HG02870 (cell line): ENCODE measurements at regions not wholly inside any gene's neighbourhood (a gene's known extent, or its start where the extent isn't known, plus 50 kb on each side); places are given as distances from the start of the nearest gene placed in this dataset.
"Not testable (repeated sequence)": the region's sequence is repeated elsewhere in the genome, so short reads cannot be mapped to it uniquely, and the experiment has no call there.

Experiments
- ATAC-seq: cut with Tn5 transposase; IDR thresholded peaks from one replicate; pipeline ENCODE4 v1.9.1; 2021; ENCODE audit warnings: mild to moderate bottlenecking, moderate library complexity; ENCODE audit not compliant: unreplicated experiment

DNA sequence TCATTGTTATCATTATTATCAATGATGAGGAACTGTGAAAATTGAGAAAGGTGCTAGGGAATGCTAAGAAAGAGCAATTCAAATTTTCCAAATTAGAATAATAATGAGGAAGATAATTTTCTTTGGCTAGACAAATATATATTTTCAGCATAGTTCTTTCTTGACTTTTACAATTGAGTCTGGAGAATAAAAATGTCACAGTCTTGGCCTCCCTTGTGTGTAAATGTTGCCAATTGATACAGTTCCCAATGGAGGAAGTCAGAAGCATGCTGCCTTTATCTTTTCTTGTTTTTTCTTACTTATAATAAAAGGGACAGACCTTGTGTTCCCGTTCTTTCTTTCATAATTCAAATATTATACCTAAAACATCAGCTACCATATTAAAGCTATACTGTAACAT is 774.4 kb downstream of the SI start:
- no peak for ATAC-seq

DNA sequence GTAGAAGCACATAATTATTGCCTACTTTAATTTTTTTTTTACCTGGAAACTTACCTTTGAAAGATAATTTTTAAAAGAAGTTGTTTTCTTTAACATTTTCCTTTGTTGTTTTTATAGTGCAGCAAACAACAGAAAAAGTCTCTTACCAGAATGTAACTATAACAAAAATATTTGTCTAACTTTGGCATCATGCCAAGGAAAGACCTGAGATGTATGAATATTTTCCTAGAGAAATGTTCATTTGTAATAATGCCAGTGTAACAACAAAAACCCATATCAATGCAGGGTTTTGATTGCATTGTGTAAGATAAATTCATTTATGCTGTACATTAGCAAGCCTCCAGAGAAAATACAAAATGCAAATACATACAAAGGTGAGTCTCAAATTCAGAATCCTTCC is 775.7 kb downstream of the SI start:
- ATAC-seq = no peak

DNA sequence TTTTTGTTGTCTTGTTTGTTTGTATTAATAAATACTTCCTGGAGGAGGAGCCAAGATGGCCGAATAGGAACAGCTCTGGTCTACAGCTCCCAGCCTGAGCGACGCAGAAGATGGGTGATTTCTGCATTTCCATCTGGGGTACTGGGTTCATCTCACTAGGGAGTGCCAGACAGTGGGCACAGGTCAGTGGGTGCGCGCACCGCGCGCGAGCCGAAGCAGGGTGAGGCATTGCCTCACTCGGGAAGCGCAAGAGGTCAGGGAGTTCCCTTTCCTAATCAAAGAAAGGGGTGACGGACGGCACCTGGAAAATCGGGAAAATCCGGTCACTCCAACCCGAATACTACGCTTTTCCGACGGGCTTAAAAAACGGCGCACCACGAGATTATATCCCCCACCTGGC is 786.8 kb downstream of the SI start:
- ATAC-seq = not testable (repeated sequence)

DNA sequence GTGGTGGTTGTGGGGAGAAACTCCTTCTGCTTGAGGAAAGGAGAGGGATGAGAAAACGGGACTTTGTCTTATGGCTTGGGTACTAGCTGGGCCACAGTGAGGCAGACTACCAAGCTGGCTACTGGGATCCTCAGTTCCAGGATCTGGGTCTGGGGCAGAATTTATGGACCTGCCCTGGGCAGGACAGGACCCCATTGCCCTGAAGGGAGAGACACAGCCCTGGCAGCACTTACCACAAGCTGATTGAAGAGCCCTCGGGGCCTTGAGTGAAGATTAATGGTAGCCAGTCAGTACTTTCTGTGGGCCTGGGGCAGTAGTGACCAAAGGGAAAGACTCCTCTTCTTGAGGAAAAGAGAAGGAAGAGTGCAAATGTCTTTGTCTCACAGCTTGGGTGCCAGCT is 799.7 kb downstream of the SI start:
- no peak for ATAC-seq

DNA sequence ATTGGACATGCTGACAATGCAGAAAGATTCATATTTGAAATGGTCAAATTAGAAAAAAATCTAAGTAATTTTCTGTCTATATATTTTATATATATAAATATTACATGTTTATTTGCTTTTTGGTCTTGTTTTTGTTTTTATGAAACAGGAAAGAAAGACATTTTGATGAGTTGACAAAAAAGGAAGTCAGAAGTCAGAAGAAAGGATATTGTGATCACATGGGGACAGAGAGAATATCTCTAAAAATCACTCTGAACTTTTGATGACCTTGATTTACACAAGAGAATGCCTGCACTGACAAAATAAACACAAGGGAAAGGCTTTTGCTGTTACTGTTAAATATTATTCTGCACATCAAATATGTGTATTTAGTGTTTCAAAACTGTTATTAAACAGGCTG is 811.2 kb downstream of the SI start:
- no peak for ATAC-seq

DNA sequence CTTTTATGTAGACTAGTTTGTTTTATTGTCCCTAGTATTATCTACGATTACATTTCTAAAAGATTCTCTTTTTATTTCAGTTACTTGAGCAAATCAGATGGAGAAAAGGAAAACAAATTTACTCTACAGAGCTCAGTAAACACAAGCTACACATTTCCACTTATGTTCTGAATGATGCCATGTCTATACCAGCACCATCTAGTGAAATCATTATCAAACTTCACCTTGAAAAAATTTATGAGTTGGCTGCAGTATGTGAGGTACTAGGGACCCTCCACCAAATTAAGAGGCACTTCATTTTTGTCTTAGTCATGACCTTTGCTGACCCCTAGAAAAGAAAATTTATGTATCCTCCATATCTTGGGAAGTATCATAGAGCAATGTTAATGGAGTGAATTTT is 827.4 kb downstream of the SI start:
- no peak for ATAC-seq

DNA sequence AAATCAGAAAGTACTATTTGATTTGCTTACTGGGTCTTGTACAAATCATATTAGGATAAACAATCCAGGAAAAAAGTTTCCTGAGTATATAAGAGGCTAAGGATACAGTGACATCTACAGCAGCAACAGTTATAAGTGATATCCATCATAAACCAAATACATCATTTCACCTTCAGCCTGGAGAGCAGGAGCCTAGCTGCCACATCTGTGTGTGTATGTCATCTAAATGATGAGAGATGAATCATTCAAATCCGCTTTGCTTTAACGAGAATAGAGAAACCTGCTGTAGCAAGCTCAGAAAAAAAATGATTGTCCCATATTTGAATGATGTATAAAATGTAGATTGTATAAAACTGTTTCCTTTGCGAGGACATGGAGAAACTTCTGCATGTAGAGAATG is 841.4 kb downstream of the SI start:
- no peak for ATAC-seq

DNA sequence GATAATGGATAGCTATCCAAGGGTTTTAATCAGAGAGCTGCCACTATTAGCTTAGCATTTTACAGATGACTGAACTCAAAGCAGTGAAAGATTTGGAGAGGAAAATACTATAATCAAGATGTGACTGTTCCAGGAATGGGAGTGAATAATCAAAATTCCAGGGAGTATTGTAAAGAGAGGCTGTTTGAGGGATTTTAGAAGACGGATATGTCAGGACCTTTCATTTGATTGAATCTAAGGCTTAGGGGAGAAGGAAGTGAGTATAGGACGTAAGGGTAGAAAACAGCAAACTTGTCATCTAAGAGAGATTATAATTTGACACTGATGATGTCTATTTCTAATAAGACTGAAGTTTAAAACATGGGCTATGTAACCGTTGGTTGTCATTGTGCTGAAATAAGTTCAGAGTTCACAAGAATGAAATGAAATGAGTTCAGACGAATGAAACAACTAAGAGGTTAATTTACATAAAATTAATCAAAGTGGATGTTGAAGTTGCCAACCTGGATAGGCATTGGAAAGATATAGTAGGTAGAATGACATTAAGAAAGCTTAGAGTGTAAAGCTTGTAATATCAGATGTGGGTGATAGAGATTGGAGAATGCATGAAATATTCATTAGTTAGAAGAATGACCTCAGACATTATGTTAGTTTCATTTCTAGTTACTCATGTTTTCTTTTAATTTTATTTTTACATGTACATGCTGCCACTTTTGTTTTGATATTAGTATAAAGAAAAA is 842.8 kb downstream of the SI start:
- no peak for ATAC-seq

DNA sequence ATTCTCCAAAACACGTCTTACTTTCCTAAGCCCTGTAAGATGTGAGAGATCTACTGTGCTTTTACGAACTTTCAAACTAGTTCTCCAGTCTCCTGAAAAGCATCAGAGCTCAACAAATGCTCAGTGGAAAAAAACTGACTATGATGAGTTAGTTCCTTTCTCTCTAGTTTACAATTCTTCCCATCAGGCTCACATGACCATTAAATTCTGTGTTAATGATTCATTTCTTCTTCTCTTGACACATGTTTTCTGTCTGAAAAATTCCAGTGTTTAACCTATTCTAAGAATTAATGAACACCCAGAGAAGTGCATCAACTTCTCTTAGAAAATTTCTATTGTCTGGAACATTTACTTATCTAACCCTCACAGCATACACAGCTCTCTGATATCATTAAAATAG is 844.3 kb downstream of the SI start:
- ATAC-seq = no peak

DNA sequence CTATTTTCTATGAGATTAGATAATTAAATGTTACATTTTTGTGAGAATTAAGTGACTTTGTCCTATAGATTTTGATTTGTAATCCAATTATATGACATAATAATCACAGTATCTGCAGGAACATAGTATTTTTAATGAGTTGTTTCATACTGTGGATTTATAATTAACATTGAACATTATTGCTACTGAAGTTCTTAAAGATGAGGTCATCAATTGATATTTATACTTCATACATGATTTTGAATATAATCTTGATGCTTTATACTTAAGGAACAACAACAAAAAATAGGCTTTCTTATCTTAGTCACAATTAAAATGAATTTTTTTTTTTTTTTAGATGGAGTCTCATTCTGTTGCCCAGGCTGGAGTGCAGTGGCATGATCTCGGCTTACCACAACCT is 846.6 kb downstream of the SI start:
- ATAC-seq = no peak

DNA sequence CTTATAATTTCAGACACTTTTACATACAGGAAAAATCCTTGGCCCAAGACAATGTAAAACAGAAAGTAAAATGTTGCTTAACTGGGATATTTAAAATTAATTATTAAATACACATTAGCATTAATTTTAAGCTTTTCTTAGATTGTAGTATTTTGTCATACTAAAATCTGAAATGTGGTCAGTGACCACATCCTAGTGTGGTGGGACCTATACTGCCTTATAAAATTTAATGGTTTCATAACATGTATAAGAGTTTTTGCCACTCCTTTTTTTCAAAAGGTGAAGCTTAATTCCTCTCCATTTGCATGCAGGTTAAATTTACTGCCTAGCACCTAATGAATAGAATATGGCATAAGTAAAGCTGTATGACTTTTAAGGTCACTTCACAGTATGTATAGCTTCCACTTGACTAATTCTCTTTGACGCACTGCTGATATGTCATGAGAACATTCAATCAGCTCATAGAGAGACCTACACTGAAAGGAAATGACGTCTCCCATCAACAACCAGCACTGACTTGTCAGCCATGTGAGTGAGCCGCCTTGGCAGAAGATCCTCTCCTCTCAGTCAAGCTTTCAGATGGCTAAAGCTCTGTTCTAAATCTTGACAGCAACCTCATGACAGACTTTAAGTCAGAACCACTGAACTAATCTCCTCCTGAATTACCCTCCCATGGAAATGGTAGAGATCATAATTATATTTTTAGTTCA is 847.8 kb downstream of the SI start:
- no peak for ATAC-seq

DNA sequence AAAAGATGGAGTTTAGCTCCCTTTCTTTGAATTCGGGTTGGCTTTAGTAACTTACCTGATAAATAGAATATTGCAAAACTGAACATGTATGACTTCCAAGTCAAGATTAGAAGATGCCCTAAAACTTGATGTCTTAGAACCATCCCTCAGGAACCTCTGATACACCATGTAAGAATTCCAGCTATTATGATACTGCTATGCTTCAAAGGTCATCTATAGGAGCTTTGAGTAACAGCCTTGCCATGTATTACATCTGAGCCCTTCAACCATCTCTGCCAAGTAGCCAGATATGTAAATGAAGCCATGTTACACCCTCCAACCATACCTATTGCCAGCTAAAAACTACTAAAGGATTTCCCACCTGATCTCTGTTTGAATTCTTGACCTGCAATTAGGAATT is 854.2 kb downstream of the SI start:
- no peak for ATAC-seq

DNA sequence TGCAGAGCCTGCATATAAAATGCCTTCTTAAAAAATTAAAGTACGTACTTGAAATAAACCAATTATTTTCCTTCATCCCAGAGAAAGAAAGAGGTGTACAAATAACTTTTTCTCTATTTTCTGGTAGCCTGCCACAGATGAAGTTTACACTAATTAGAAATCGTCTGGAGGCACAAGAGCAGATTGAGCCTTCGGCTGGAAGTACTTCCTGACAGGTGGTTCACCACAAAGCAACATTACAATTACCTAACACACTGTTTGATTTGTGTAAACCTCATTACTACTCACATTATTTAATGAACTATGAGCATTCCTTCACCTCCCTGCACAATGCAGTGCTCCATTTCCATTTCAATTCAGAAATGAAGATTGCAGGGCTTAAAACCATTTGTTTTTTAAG is 856.1 kb downstream of the SI start:
- ATAC-seq = no peak

DNA sequence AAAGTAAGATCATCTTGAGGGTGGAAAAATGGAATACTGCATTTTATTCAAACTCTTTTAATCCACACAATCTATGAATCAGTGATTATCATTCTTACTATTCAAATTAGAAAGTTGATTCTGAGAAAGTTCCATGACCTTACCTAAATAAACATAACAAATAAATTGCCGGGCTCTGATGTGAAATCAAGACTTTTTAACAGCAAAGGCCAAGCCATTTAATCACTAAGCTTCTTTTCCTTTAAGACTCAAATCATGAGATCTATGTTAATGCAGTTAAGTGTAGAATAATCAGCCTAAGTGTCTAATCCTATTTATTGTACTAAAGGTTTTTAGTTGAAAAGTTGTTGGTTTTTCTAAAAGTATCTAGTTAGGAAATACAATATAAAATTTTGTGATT is 857.0 kb downstream of the SI start:
- ATAC-seq = no peak

DNA sequence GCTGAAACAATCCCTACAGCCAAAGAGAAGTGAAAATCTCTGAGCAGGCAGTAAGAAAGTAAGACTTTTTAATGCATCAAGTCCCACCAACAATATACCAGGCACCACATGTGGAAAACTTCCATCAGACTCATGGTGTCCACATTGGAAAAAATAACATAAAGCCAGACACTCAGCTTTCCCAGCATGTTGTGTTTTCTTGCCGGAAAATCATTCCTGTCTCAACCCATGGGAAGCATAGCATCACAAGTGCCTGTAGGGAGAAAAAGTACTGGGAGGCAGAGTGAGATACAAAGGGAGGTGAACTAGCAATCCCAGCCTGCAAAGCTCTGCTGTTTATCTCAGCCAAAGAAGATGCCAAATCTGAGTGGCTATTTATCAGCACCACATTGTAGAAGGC is 868.9 kb downstream of the SI start:
- no peak for ATAC-seq

DNA sequence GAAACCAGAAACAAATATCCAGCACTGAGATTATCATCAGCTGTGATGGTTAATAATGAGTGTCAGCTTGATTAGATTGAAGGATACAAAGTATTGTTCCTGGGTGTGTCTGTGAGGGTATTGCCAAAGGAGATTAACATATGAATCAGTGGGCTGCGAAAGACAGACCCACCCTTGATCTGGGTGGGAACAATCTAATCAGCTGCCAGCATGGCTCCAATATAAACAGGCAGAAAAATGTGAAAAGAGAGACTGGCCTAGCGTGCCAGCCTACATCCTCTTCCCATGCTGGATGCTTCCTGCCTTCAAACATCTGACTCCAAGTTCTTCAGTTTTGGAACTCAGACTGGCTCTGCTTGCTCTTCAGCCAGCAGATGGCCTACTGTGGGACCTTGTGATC is 869.5 kb downstream of the SI start:
- ATAC-seq = no peak

DNA sequence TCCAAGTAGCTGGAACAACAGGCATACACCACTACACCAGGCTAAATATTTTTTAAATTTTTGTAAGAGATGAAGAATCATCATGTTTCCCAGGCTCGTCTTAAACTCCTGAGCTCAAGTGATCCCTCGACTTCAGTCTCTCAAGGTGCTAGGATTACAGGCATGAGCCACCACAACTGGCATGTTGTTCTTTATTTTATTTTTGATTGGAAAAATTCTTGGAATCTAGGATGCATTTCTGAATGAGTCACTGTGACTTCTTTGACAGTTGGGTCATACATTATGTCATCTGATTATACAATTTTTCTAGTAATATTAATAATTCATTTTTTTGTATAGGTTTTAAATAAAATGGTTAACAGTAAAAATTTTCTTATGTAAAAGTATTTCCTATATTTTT is 870.2 kb downstream of the SI start:
- no peak for ATAC-seq

DNA sequence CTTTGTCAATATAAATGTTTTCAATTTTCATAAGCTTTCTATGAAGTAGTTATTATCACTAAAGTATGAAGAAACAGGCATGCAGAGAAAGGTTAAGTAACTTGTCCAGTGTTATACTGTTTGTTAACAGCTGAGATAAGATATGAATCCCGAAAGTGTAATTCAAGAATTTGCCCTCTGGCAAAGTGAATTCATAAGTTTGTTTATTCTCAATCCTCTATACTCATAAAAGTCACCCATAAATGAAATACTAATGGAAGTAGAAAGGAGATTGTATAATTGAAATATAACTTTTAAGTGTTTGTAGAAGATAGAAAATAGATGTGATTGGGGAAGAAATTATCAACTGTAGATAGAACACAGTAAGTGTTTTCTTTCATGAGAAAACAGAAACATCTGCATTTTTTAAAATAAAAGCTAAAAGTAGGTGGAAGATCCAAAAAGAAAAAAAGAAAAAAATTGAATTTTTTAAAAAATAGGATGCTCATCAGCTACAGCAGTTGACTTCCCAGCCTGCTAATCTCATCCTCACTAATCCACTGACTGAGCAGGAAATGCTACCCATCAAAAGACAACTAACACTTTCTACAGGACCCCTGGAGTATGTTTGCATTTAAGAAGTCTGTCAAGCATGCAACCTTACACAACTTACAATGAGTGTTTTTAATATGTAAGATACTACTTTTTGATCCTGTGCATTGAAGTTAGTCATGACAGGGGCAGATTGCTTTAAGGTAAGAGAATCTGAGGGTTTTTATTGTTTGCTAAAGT is 878.1 kb downstream of the SI start:
- no peak for ATAC-seq

DNA sequence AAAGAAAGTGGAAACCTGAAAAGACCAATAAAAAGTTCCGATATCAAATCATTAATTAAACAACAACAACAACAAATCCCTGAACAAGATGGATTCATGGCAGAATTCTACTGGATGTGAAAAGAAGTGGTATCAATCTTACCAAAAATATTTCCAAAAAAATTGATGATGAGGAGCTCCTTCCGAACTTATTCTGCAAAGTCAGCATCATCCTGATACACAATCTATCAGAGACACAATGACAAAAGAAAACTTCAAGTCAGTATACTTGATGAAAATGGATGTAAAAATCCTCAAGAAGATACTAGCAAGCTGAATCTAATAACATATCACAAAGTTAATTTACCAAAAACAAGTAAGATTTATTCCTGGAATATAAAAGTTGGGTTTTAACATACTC is 881.8 kb downstream of the SI start:
- no peak for ATAC-seq

DNA sequence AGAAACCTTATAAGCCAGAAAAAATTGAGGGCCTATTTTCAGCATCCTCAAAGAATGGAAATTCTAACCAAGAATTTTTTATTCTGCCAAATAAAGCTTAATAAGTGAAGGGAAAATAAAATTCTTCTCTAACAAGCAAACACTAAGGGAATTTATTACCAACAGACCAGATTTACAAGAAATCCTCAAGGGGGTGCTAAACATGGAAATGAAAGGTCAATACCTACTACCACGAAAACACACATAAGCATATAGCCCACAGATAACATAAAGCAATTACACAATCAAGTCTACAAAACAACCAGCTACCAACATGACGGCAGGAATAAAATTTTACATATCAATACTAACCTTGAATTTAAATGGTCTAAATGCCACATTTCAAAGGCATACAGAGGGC is 883.5 kb downstream of the SI start:
- ATAC-seq = no peak

DNA sequence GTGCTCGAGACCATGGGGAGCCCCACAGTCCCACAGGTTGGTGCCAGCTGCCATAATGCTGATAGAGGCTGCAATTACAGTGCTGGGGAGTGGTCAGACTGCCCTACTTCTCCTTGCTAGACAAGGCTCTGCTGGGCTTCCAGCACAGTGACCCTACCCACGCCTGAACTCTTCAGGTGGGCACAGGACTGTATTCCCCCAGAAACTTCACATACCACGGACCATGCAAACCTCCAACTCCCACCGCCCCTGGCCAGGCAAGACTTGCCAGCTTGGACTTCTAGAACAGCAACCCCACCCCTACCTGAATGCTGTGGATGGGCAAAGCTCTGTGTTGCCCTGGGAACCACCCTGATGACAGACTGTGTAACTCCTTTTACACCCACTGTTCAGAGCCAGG is 885.3 kb downstream of the SI start:
- no peak for ATAC-seq

DNA sequence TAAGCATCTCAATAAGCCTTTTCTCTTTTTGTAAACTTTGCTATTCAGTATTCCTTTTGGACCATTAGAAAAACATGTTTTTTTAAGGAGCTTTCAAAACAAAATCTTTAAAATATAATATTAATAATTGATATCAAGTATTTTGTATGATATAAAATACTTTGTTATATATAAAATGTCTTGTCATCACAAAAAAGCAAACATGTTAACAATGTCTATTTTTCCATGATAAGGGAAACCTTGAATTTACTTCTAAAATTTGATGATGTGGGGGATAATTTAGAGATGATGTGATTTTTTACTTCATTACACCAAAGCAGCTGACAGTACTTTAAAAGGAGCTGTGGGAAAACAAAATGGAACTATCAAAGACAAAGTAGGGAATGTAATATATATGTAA is 887.7 kb downstream of the SI start:
- ATAC-seq = no peak
